Nephron progenitor cell (in vitro differentiated cells): ENCODE measurements at regions not wholly inside any gene's neighbourhood (a gene's known extent, or its start where the extent isn't known, plus 50 kb on each side); places are given as distances from the start of the nearest gene placed in this dataset.

Experiments
- DNase-seq: peaks from one replicate; pipeline ENCODE4 v3.0.0; 2021
- H3K27ac Mint-ChIP-seq: 2 replicates; pipeline ENCODE4 v1.8.0; 2021; ENCODE audit warnings: mild to moderate bottlenecking, moderate library complexity, mixed read lengths
- H3K27me3 Mint-ChIP-seq: 2 replicates; pipeline ENCODE4 v1.8.0; 2021; ENCODE audit warnings: mild to moderate bottlenecking, low read depth, mixed read lengths; ENCODE audit not compliant: poor library complexity
- H3K36me3 Mint-ChIP-seq: 2 replicates; pipeline ENCODE4 v1.8.0; 2021; ENCODE audit warnings: low read depth, mixed read lengths
- H3K4me1 Mint-ChIP-seq: 2 replicates; pipeline ENCODE4 v1.8.0; 2021; ENCODE audit warnings: mixed read lengths
- H3K4me3 Mint-ChIP-seq: 2 replicates; pipeline ENCODE4 v1.8.0; 2021; ENCODE audit warnings: mild to moderate bottlenecking, moderate library complexity, mixed read lengths
- H3K9me3 Mint-ChIP-seq: 2 replicates; pipeline ENCODE4 v1.8.0; 2021; ENCODE audit warnings: mild to moderate bottlenecking, moderate library complexity, mixed read lengths
- TF ChIP-seq, protein P1 (sequence below): fragments of 200-600 bp; sonication (generic); IDR thresholded peaks from 2 replicates; pipeline ENCODE4 v1.5.0; 2021; ENCODE audit warnings: antibody characterized with exemption

- DNase-seq = no peak
- Mint-ChIP-seq H3K27ac (no peak overlapping the region), H3K9me3 (no peaks in the 10 kb centered on the region), H3K4me3 (no peak overlapping the region), H3K4me1 (peaks cover 36% of the 10 kb centered on the region), H3K36me3 (no peaks in the 10 kb centered on the region), H3K27me3 (peaks cover 4% of the 10 kb centered on the region)
- TF ChIP-seq, protein P1, sequence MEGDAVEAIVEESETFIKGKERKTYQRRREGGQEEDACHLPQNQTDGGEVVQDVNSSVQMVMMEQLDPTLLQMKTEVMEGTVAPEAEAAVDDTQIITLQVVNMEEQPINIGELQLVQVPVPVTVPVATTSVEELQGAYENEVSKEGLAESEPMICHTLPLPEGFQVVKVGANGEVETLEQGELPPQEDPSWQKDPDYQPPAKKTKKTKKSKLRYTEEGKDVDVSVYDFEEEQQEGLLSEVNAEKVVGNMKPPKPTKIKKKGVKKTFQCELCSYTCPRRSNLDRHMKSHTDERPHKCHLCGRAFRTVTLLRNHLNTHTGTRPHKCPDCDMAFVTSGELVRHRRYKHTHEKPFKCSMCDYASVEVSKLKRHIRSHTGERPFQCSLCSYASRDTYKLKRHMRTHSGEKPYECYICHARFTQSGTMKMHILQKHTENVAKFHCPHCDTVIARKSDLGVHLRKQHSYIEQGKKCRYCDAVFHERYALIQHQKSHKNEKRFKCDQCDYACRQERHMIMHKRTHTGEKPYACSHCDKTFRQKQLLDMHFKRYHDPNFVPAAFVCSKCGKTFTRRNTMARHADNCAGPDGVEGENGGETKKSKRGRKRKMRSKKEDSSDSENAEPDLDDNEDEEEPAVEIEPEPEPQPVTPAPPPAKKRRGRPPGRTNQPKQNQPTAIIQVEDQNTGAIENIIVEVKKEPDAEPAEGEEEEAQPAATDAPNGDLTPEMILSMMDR = no peak
These were observed 171.2 kb upstream of the S1PR3 start for GRCh38 chr9:88820055-88820454.

DNA sequence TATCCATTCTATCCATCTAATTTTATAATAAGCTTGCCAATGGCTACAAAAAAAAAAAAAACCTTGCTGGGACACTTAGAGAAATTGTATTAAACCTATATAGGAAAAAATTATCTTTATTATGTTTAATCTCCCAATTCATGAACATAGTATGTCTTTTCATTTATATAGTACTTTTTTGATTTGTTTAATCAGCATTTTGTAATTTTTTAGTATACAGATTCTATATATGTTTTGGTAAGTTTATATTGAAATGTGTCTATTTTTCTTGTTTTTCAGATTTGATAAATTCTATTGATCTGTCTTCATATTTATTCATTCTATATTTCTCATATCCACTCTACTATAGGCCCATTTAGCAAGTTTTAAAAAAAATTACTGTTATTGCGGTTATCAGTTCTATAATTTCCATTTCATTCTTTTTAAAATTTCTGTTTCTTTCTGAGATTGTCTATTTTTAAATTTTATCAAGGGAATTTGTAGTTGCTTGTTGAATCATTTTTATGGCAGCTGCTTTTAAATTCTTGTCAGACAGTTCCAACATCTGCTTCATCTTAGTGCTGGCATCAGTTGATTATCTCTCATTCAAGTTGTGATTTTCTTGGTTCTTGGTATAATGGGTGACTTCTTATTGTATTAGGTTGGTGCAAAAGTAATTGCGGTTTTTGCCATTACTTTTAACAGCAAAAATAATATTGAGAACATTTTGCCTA, 170.1 kb upstream of the S1PR3 start:
- Mint-ChIP-seq H3K27ac (no peak overlapping the region), H3K4me1 (peaks cover 25% of the 10 kb centered on the region), H3K9me3 (no peaks in the 10 kb centered on the region), H3K36me3 (no peaks in the 10 kb centered on the region), H3K4me3 (no peak overlapping the region), H3K27me3 (peaks cover 7% of the 10 kb centered on the region)
- no peak for DNase-seq
- TF ChIP-seq, protein P1 = no peak

DNA sequence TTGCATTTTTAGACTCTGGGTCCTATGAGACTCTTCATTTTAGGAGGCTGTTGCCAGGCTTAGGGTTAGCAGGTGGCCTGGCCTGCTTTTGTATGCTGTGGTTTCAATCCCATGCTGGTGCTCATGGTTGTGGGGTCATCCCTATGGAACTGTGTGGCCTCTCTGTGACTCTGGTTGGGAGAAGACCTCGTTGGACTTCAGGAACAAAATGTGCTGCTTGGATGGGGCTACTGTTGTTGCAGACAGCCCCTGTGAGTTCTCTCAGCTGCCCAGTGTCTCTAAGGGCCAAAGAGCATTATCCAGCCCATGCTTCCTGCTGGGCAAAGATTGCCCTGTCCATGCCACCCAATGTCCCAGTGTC, 169.5 kb upstream of the S1PR3 start:
- H3K27me3 Mint-ChIP-seq = peaks cover 7% of the 10 kb centered on the region
- H3K36me3 Mint-ChIP-seq = no peaks in the 10 kb centered on the region
- TF ChIP-seq, protein P1 = no peak
- no peak overlapping the region for H3K4me3 Mint-ChIP-seq
- H3K27ac Mint-ChIP-seq = no peak overlapping the region
- H3K4me1 Mint-ChIP-seq = peaks cover 22% of the 10 kb centered on the region
- no peaks in the 10 kb centered on the region for H3K9me3 Mint-ChIP-seq
- DNase-seq = no peak

DNA sequence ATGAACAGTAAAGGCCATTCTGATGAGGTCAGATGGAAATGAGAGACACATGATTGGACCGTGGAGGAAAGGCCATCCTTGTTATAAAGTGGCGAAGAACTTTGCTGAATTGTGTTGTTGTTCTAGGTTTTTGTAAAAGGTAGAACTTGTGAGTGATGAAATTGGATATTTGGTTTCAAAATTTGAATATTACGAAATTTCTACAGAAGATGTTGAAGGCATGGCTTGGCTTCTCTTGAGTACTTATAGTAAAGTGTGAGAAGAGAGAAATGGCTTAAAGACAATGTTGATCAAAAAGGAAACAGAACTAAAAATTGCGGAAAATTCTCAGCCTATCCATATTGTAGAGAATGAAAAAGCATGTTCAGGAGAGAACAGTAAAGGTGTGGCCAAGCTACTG, 166.6 kb upstream of the S1PR3 start:
- Mint-ChIP-seq H3K9me3 (no peaks in the 10 kb centered on the region), H3K4me1 (peaks cover 9% of the 10 kb centered on the region), H3K36me3 (no peaks in the 10 kb centered on the region), H3K27me3 (peaks cover 7% of the 10 kb centered on the region), H3K4me3 (no peak overlapping the region), H3K27ac (no peak overlapping the region)
- no peak for DNase-seq
- TF ChIP-seq, protein P1 = no peak

- DNase-seq = no peak
These were observed 165.1 kb upstream of the S1PR3 start for GRCh38 chr9:88826181-88826580.

More at GRCh38 chr9:88826181-88826580, 165.1 kb upstream of the S1PR3 start:
- Mint-ChIP-seq H3K36me3 (no peaks in the 10 kb centered on the region), H3K9me3 (no peaks in the 10 kb centered on the region), H3K27me3 (peaks cover 11% of the 10 kb centered on the region), H3K27ac (no peak overlapping the region), H3K4me1 (peaks cover 13% of the 10 kb centered on the region), H3K4me3 (no peak overlapping the region)
- TF ChIP-seq, protein P1 = no peak
